Osteocyte (in vitro differentiated cells): ENCODE measurements at regions not wholly inside any gene's neighbourhood (a gene's known extent, or its start where the extent isn't known, plus 50 kb on each side); places are given as distances from the start of the nearest gene placed in this dataset.

Experiments used
- DNase-seq: peaks from one replicate; pipeline ENCODE4 v3.0.0; 2021; ENCODE audit warnings: mixed read lengths; ENCODE audit not compliant: unreplicated experiment; ENCODE audit errors: extremely low spot score
- H3K27ac Mint-ChIP-seq: one replicate; pipeline ENCODE4 v1.8.0; 2021; ENCODE audit warnings: mild to moderate bottlenecking, mixed read lengths; ENCODE audit not compliant: unreplicated experiment
- H3K27me3 Mint-ChIP-seq: one replicate; pipeline ENCODE4 v1.8.0; 2021; ENCODE audit warnings: mixed read lengths; ENCODE audit not compliant: unreplicated experiment
- H3K36me3 Mint-ChIP-seq: one replicate; pipeline ENCODE4 v1.8.0; 2021; ENCODE audit warnings: mixed read lengths; ENCODE audit not compliant: unreplicated experiment
- H3K4me1 Mint-ChIP-seq: one replicate; pipeline ENCODE4 v1.8.0; 2021; ENCODE audit warnings: mixed read lengths; ENCODE audit not compliant: unreplicated experiment
- H3K4me3 Mint-ChIP-seq: one replicate; pipeline ENCODE4 v1.8.0; 2021; ENCODE audit warnings: mild to moderate bottlenecking, moderate library complexity, mixed read lengths; ENCODE audit not compliant: unreplicated experiment
- H3K9me3 Mint-ChIP-seq: one replicate; pipeline ENCODE4 v1.8.0; 2021; ENCODE audit warnings: mixed read lengths; ENCODE audit not compliant: unreplicated experiment
- TF ChIP-seq, protein P1 (sequence below): fragments of 200-600 bp; sonication (generic); IDR thresholded peaks from 2 replicates; pipeline ENCODE4 v1.5.0; 2021; ENCODE audit warnings: antibody characterized with exemption, mild to moderate bottlenecking, moderate library complexity

DNA sequence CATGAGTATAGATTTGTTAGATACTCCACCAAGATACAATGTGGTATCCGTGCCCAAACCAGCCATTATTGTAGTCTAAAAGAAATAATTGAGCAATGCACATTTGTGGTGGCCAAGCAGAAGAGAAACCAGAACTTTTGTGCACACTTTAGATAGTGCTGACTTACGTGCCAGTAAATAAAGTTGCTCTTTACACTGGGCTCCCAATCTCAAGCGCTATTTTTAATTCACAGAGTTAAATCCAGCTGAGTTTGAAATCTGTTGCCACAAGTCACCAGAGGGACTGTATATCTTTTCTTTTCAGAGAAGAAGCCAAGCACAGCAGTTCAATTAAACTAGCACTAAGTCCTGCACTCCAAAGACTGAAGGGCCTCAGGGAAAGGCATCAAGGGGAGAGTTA is 680.4 kb downstream of the TDRD15 start:
- H3K4me3 Mint-ChIP-seq = no peak overlapping the region
- H3K27ac Mint-ChIP-seq = no peak overlapping the region
- TF ChIP-seq, protein P1, sequence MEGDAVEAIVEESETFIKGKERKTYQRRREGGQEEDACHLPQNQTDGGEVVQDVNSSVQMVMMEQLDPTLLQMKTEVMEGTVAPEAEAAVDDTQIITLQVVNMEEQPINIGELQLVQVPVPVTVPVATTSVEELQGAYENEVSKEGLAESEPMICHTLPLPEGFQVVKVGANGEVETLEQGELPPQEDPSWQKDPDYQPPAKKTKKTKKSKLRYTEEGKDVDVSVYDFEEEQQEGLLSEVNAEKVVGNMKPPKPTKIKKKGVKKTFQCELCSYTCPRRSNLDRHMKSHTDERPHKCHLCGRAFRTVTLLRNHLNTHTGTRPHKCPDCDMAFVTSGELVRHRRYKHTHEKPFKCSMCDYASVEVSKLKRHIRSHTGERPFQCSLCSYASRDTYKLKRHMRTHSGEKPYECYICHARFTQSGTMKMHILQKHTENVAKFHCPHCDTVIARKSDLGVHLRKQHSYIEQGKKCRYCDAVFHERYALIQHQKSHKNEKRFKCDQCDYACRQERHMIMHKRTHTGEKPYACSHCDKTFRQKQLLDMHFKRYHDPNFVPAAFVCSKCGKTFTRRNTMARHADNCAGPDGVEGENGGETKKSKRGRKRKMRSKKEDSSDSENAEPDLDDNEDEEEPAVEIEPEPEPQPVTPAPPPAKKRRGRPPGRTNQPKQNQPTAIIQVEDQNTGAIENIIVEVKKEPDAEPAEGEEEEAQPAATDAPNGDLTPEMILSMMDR = no peak

DNA sequence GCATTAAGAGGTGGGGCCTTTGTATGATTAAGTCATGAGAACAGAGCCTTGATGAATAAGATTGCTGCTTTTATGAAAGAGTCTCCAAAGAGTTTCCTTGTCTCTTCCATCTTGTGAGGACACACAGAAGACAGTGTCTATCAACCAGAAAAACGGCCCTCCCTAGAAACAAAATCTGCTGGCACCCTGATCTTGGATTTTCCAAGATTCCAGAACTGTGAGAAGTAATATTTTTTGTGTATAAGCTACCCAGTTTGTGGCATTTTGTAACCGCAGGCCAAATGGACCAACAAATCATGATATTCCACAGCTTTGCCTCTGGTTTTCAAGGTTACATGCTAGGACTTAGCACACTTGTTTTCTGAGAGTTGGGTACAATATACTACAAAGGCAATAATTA is 687.8 kb downstream of the TDRD15 start:
- TF ChIP-seq, protein P1 = no peak
- Mint-ChIP-seq H3K36me3 (no peaks in the 10 kb centered on the region), H3K4me3 (no peak overlapping the region), H3K27me3 (no peaks in the 10 kb centered on the region), H3K9me3 (peaks cover 4% of the 10 kb centered on the region), H3K4me1 (no peaks in the 10 kb centered on the region), H3K27ac (no peak overlapping the region)
- no peak for DNase-seq

More for the DNA sequence above, 680.4 kb downstream of the TDRD15 start:
- Mint-ChIP-seq H3K9me3 (peaks cover 9% of the 10 kb centered on the region), H3K4me1 (no peaks in the 10 kb centered on the region), H3K36me3 (no peaks in the 10 kb centered on the region), H3K27me3 (no peaks in the 10 kb centered on the region)
- DNase-seq = no peak

DNA sequence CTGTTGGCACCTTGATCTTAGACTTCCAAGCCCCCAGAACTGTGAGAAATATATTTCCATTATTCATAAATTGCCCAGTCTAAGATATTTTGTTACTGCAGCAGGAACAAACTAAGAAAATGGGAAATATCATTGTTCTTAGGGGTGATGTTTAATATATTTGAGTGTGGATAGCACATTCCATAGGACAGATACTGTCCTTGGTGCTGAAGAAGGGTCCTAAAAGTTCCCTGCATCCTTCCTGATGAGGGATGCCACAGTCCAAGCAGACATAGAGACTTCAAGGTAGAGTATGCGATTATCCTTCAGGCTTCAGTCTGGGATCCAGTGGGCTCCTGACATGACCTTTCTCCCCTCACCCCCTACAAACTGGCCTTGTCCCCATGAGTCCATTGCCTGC is 689.0 kb downstream of the TDRD15 start:
- no peak for DNase-seq
- Mint-ChIP-seq H3K9me3 (peaks cover 4% of the 10 kb centered on the region), H3K27ac (no peak overlapping the region), H3K36me3 (no peaks in the 10 kb centered on the region), H3K27me3 (no peaks in the 10 kb centered on the region), H3K4me1 (no peaks in the 10 kb centered on the region), H3K4me3 (no peak overlapping the region)
- TF ChIP-seq, protein P1 = no peak

DNA sequence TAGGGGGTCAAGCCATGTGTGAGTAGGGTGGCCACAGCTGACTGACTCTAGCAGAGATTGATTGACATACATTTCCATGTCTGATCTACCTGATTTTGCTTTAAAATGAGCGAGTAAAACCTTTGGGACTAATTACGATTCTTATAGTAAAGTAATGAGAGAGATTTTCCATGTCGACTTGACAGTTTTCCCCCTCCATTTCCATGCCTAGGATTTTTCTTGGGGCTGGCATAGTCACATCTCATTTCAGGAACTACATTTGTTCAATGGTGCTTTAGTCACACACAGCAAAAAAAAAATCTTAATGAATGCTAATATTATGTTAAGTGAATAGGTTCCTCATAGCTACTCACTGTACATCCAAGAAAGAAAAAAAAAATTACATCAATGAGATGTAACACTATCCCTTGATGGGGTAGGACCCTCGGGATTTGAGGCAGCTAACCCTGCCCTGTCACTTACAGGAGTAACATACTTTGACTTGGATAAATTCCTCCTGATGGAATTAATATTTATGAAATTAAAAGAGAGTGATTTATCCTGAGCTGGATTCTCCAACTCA is 690.9 kb downstream of the TDRD15 start:
- TF ChIP-seq, protein P1 = no peak

DNA sequence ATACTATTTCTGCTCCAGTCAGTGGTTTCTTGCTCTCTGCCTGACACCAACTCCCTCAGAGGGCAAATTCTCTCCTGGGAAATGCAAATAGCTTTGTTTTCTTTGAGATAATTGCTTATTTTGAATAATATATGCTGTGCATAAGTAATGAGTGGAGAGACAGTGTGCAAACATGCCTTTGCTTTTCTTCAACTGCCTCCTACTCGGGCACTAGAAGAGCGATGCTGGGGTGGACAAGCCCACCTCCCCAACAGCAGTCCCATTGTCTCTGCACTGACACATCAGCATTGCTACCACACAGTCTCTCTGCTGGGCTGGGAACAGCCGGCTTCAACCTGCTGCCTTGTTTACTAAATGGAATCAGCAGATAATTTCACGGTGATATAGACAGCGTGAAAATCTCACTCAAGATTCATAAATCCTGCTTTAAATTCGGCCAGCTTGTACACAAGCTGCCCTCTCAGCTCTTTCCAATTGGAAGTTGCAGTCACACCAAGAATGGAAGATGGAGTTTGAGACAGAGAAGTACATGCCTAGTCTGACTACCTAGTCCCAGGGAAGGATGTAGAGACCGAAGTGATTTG is 694.5 kb downstream of the TDRD15 start:
- H3K27ac Mint-ChIP-seq = no peak overlapping the region
- no peaks in the 10 kb centered on the region for H3K36me3 Mint-ChIP-seq
- TF ChIP-seq, protein P1 = no peak
- DNase-seq = no peak
- no peaks in the 10 kb centered on the region for H3K27me3 Mint-ChIP-seq
- H3K9me3 Mint-ChIP-seq = peaks cover 7% of the 10 kb centered on the region
- H3K4me1 Mint-ChIP-seq = no peaks in the 10 kb centered on the region
- H3K4me3 Mint-ChIP-seq = no peak overlapping the region

More for the DNA sequence above, 690.9 kb downstream of the TDRD15 start:
- Mint-ChIP-seq H3K9me3 (peaks cover 7% of the 10 kb centered on the region), H3K27me3 (no peaks in the 10 kb centered on the region), H3K27ac (no peak overlapping the region), H3K4me3 (no peak overlapping the region), H3K4me1 (no peaks in the 10 kb centered on the region), H3K36me3 (no peaks in the 10 kb centered on the region)
- DNase-seq = no peak
